CD4-positive, alpha-beta T cell treated with Interleukin-17A for 1 hour (primary cell): ENCODE measurements at regions not wholly inside any gene's neighbourhood (a gene's known extent, or its start where the extent isn't known, plus 50 kb on each side); places are given as distances from the start of the nearest gene placed in this dataset.

Source experiments
- DNase-seq: peaks from one replicate; pipeline ENCODE4 v3.0.0-alpha.2; 2020

GRCh38 chr10:113219446-113219845, 269.4 kb downstream of the TCF7L2 start:
- DNase-seq: no peak

DNA sequence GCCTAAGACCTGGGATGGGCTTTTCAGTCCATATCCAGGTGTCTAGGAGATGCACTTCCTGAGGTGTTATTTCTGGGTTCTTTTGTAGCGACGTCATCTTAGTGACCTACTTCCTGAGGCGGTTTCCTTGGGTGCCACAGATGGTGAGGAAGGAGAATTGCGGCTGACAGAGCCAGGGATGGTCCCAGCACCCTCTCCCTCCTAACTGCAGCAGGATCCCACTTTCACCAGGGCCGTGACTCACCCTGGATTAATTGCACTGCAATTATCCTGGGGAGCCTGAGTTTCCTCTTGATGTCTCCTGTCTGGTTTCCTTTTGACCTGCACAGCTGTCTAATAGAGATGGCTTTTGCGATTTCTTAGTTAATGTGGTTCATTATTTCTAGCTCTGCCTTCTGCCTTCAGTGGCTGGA, 271.7 kb downstream of the TCF7L2 start:
- DNase-seq: no peak

DNA sequence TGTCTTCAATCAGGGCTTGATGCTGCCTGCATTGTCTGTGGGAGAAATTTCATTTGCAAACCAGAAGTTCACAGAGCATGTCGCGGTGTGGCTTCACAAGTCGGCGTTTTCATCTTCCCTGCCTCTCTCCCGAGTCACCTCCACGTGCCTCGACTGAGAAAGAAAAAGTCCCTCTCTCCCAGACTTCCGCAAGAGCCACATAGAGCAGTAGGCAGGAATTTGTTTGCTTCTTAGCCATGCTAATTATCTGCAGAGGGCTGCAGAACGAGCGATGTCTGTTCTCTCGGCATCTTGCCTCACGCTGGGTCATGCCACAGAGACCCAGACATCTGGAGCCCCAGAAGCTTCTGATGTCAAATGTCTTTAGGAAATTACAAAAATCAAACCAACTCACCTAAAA, 272.2 kb downstream of the TCF7L2 start:
- no peak for DNase-seq

- no peak for DNase-seq
Measured at GRCh38 chr10:113225364-113225763, 275.3 kb downstream of the TCF7L2 start.

DNA sequence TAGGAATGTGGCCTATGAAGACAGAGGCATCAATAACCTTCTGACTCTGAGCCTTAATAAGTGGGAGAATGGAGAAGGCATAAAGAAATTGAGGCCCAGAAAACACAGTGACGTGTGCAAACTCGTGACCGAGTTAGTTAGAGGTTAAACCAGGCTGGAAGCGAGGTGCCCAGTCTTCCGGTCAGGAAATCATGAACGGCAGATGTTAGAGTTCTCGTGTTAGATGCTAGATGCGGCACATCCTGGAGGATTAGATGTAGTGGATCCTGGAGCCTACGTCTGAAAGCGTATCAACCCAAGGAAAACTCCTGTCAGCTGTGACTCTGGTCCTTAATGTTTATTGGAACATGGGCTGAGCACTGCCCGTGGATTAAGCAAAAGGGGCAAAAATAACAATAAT, 275.9 kb downstream of the TCF7L2 start:
- DNase-seq: no peak

DNA sequence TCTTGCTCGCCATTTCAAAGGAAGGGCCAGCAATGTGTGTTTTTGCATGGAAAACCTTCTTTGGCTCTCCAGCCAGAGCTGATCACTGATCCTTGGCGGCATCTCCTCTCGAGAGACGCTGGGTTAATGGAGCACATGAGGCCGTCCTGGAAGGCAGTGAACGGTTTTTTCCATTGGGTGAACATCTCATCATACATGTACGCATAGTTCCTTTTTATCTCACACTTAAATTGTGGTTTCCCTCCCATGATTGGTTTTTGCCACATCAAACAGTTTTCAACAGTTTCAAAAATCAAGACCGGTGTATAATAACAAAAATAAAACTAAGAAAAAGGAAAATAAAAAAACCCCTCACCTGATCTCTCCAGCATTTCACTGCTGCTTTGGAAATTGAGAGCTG, 276.4 kb downstream of the TCF7L2 start:
- no peak for DNase-seq

GRCh38 chr10:113226831-113227445, 276.9 kb downstream of the TCF7L2 start:
- DNase-seq: no peak

GRCh38 chr10:113228530-113228929, 278.5 kb downstream of the TCF7L2 start:
- no peak for DNase-seq

DNA sequence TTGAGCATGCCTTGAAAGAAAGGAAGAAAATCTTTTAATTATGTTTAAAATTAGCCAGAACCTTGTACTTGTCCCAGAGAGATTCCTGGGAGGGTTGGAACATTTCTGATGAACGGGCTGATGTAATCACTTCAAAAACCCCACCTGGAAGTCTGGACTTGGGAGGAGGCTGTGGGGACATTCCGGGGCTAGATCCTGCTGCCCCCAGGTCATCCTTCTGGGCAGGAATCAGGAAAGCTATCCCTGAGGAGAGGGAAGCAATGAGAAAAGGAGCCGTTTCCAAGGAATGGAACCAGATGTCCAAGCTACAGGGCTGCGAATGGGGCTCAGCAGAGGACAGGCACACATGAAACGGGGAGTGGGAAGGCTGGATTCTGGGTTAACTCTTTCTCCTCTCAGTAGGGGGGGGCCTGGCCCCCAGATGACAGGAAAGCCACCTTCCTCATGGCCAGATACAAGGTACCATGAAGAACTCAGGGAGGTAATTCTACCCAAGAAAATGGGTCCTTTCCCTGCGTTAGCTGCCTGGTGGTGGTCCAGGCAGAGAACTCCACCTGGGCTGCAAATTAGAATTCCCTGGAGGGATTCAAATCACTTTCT, 280.1 kb downstream of the TCF7L2 start:
- no peak for DNase-seq

- no peak for DNase-seq
Measured at GRCh38 chr10:113232928-113233511, 283.0 kb downstream of the TCF7L2 start.

- no peak for DNase-seq
Measured at GRCh38 chr10:113234481-113234880, 284.4 kb downstream of the TCF7L2 start.

DNA sequence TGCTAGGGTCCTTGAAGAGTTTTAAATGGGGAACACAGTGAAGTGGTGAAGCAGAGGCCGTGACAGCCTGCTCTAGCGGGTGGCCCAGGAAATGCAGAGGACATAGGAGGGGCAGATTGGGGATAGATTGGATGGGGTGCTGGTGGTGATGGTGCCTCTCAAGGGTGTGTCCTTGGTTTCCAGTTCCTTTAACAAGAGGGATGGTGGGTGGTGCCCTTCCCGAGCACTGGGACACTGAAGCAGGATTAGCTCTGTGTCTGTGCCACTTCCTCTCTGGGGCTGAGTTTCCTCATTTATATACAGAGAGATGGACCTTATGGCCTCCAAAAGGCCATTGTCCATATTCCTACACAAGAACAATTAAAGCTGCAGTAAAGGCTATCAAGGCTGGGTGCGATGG, 285.5 kb downstream of the TCF7L2 start:
- no peak for DNase-seq

DNA sequence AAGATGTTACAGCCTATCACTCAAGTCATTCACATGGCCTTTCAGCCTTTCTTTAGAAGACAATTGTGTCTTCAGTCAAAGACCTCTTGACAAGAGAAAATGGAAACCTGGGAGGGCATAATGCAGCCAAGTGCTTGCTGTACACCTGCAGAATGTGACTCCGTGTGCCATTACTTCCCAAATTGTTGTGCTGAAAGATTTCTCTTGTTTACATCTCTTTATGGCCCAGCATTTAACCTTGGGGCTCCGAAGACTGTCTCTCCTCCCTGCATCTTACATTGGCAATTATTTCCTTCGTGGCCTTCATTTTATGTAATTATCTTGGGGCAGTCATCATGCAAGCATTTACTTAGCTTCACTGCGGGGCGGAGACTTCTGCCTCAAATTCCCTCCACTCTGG, 287.0 kb downstream of the TCF7L2 start:
- no peak for DNase-seq

- no peak for DNase-seq
Measured at GRCh38 chr10:113239566-113240350, 289.7 kb downstream of the TCF7L2 start.

DNA sequence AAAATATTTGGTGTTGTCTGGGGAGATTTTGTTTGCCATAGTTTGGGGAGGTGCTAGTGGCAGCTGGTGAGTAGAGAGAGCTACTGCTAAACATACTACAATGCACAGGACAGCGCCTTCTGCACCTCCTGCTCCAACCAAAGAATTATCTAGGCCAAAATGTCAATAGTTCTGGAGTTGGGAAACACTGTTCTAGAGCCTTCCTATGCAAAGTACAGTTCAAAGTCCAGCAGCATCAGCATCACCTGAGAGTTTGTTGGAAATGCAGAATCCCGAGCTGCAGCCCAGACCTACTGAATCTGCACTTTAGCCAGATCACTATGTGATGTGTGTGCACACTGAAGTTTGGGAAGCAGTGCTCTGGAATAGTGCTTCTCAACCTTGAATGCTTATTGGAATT, 290.7 kb downstream of the TCF7L2 start:
- DNase-seq: no peak

- no peak for DNase-seq
Measured at GRCh38 chr10:113241599-113242360, 291.7 kb downstream of the TCF7L2 start.

- no peak for DNase-seq
Measured at GRCh38 chr10:113243311-113243710, 293.3 kb downstream of the TCF7L2 start.

GRCh38 chr10:113244750-113245149, 294.7 kb downstream of the TCF7L2 start:
- DNase-seq: no peak

GRCh38 chr10:113245286-113245685, 295.2 kb downstream of the TCF7L2 start:
- DNase-seq: no peak

DNA sequence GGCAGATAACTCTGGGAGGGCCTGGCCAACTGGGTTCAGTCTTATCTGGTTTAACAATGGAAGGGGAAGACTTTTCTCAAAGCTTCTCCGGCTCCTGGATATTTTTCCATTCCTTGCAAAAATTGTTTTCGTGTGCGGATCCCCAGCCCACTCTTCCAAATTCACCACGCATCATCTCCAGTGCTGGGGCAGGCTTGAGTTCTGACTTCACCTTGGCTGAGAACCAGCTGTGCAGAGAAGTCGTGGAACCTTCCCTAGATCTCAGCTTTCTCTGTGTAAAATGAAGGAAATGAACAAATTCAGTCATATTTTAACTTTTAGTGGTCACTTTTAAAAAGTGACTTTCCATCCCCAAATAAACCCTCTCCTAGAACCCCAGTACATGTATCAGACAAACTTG, 297.0 kb downstream of the TCF7L2 start:
- DNase-seq: no peak

DNA sequence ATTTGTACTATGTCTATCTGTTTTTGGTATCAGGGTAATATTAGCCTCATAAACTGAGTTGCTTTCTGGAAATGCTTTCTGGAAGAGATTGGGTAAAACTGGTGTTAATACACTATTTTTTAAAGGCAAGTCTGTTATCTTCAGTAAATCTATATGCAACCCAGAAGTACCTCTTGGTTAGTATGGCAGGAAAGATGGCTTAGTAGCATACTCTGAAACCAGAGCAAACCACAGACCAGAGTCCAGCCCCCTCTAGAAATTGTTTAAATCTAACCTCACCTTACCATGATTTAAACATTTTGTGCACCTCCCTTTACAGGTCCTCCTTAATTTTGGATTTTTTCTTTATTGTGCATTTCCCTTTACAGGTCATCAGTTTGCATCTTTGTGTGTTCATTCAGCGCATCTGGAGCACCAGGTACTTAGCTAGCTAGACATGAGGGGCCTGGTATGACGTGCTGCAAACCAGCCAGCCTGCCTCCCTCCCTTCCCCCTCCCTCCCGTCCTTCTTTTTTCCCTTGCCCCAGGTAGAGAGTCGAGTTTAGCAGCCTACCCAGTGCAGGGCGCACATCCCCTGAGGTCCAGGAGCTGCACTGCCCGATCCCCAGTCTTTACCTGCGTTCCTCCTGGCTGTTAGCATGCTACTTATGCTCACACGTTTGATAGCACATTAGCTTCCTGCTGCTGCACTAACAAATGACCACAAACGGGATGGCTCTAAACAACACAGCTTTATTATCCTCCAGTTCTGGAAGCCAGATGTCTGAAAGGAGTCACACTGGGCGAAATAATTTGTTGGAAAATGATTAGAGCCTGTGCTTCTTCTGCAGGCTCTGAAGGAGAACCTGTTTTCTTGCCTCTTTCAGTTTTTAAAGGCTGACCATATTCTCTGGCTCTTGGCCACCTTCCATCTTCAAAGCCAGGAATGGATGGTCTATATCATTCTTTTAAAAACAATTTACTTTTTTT, 299.9 kb upstream of the HABP2 start:
- no peak for DNase-seq
